ENCODE measurements at regions not wholly inside any gene's neighbourhood (a gene's known extent, or its start where the extent isn't known, plus 50 kb on each side); places are given as distances from the start of the nearest gene placed in this dataset.
"Not testable (repeated sequence)": the region's sequence is repeated elsewhere in the genome, so short reads cannot be mapped to it uniquely, and the experiment has no call there.

DNA sequence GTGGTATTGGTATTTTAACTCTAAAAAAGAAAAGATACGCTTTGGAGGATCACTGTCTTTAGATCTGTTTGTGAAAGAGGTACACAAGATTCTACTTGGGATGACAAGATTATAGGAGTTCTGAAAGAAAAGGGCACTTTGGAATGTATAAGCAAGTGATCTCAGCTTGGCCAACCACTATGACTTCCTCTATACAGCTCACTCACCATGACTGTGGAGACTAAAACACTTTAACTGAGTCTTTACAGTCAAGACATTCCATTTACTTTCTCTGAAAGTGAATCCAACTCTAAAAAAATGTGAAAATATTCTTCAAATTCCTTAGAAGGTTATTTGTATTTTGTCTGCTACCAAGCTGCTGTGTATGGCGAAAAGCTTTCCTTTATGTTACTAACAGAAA, 181.7 kb upstream of the KCTD7 start:
- not testable (repeated sequence) for TF ChIP-seq EZH2phosphoT487 (IDR thresholded peaks at IDR 0.05; ENCODE audit: borderline replicate concordance, low read length); EZH2 (IDR thresholded peaks at IDR 0.05; ENCODE audit: low read length, unreplicated experiment)
